ENCODE measurements at regions not wholly inside any gene's neighbourhood (a gene's known extent, or its start where the extent isn't known, plus 50 kb on each side); places are given as distances from the start of the nearest gene placed in this dataset.

GRCh38 chr15:93362203-93362602 is 273.2 kb upstream of the RGMA start:
- H3K27ac ChIP-seq (ENCODE audit: extremely low read depth, low read depth, low read length): no peak overlapping the region
- no peaks in the 10 kb centered on the region for H3K9me3 ChIP-seq (replicated peaks; ENCODE audit: control insufficient read depth, insufficient read depth, low read depth, low read length)
- ATAC-seq (no peak), DNase-seq (ENCODE audit: extremely low read depth in 1 of 4, low spot score in 3 of 4) (no peak), FAIRE-seq (no peak)
- intact Hi-C loops (cut with micrococcal nuclease): no loop called here
- H3K4me3 ChIP-seq: no peak overlapping the region
- WGBS (ENCODE audit: insufficient coverage, low coverage, missing lambda C conversion rate): 6% methylated on average over 3 of the region's 3 CpGs
- H4K20me1 ChIP-seq (replicated peaks; ENCODE audit: control insufficient read depth, insufficient read depth, low read length): no peaks in the 10 kb centered on the region
- peaks cover 0 to 7% of the 10 kb centered on the region in 2 experiments; a peak in 1 of 5 replicates for H3K27me3 ChIP-seq (ENCODE audit: control insufficient read depth in 2 of 2, insufficient read depth in 2 of 2, low read length in 2 of 2)
- no peaks in the 10 kb centered on the region for H3K36me3 ChIP-seq (ENCODE audit: control insufficient read depth, insufficient read depth, low read length)
- no peaks in the 10 kb centered on the region for H3K4me1 ChIP-seq (replicated peaks in 1 of 2; ENCODE audit: control insufficient read depth in 2 of 2, insufficient read depth in 2 of 2, low read length in 2 of 2)
- ChIA-PET CTCF (ENCODE audit: low intra/inter-chr PET ratio) (no interaction called here), POLR2A (no interaction called here)
- H3K9me1 ChIP-seq (ENCODE audit: control insufficient read depth, insufficient read depth, low read length): no peaks in the 10 kb centered on the region
- H3K79me2 ChIP-seq (ENCODE audit: control insufficient read depth, insufficient read depth, low read length): no peaks in the 10 kb centered on the region
- TF ChIP-seq ZNF778 (CRISPR knock-in tag; IDR thresholded peaks at IDR 0.05) (no peak), ID3 (CRISPR knock-in tag; IDR thresholded peaks at IDR 0.05) (no peak), ID3 (tag; IDR thresholded peaks at IDR 0.05) (no peak), TAF15 (IDR thresholded peaks at IDR 0.05; ENCODE audit: low read depth, low read length) (no peak), MBD2 (IDR thresholded peaks at IDR 0.05; ENCODE audit: borderline replicate concordance, low read depth) (no peak), NKRF (IDR thresholded peaks at IDR 0.05; ENCODE audit: borderline replicate concordance) (no peak), ZNF518B (CRISPR knock-in tag; IDR thresholded peaks at IDR 0.05) (no peak), PHTF2 (CRISPR knock-in tag; IDR thresholded peaks at IDR 0.05) (no peak), ZFP91 (CRISPR knock-in tag; IDR thresholded peaks at IDR 0.05) (no peak), ZNF717 (CRISPR knock-in tag; IDR thresholded peaks at IDR 0.05) (no peak), THAP12 (CRISPR knock-in tag; IDR thresholded peaks at IDR 0.05) (no peak), KLF10 (CRISPR knock-in tag; IDR thresholded peaks at IDR 0.05) (no peak)
- H3K9ac ChIP-seq (ENCODE audit: insufficient read depth in 1 of 2, low read depth in 2 of 2, low read length in 2 of 2): no peak overlapping the region
- BruUV-seq (replicated peaks): no TSS peak
- H3K4me2 ChIP-seq (ENCODE audit: insufficient read depth, low read length): no peak overlapping the region
- no peak overlapping the region for H2AFZ ChIP-seq (ENCODE audit: low read depth, low read length)
- in situ Hi-C loops (cut with MboI): no loop called here

Data from K562 (cell line).